ENCODE measurements at regions not wholly inside any gene's neighbourhood (a gene's known extent, or its start where the extent isn't known, plus 50 kb on each side); places are given as distances from the start of the nearest gene placed in this dataset.
"Not testable (repeated sequence)": the region's sequence is repeated elsewhere in the genome, so short reads cannot be mapped to it uniquely, and the experiment has no call there.

DNA sequence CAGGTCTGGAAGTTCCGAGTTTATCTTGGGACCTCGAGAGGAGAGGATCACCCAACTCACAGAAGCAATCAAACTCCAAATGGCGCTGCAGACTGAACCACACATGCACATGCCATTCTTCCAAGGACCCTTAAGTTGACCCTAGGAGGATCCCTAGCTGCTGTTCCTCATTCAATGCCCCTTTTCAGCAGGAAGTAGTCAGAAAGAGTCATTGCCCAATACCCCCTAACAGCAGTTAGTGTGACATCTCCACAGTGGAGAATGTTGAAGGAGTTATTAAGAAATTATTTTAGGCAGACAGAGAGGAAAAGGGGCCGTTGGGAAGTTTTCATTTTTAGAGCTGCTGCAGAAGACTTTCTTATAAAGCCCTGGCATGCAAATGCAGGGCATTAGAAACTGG, 229.9 kb upstream of the DAB2 start:
- Histone ChIP-seq H3K9me3 (replicated peaks; ENCODE audit: insufficient read depth, low read length) (no peaks in the 10 kb centered on the region), H3K79me2 (ENCODE audit: low read length) (no peaks in the 10 kb centered on the region), H3K9me2 (replicated peaks; ENCODE audit: insufficient read depth, low read length) (no peaks in the 10 kb centered on the region), H3K27ac (ENCODE audit: low read length) (no peak overlapping the region), H3K27me3 (replicated peaks; ENCODE audit: insufficient read depth, low read length) (peaks cover 63% of the 10 kb centered on the region), H3K36me3 (replicated peaks; ENCODE audit: insufficient read depth, low read length) (no peaks in the 10 kb centered on the region), H3K4me1 (ENCODE audit: low read length) (peaks cover 10% of the 10 kb centered on the region), H4K20me1 (ENCODE audit: insufficient read depth, low read length) (no peaks in the 10 kb centered on the region), H3F3A (ENCODE audit: insufficient read depth, low read length) (peaks cover 11% of the 10 kb centered on the region; the same call in 1 of the 2 replicates), H3K4me3 (ENCODE audit: low read length) (no peak overlapping the region), H3K9ac (ENCODE audit: low read length) (no peak overlapping the region), H2AFZ (ENCODE audit: low read length) (no peak overlapping the region), H3K4me2 (ENCODE audit: low read depth, low read length) (no peak overlapping the region)
- DNase-seq, result no peak
- TF ChIP-seq EZH2phosphoT487 (IDR thresholded peaks at IDR 0.05; ENCODE audit: low read length), result no peak
- no peak for TF ChIP-seq CTCF (IDR thresholded peaks at IDR 0.05; ENCODE audit: low read length)

- not testable (repeated sequence) for H3K36me3 ChIP-seq (replicated peaks; ENCODE audit: insufficient read depth, low read length); H3K4me2 ChIP-seq (ENCODE audit: low read depth, low read length); H3K79me2 ChIP-seq (ENCODE audit: low read length); H3K9ac ChIP-seq (ENCODE audit: low read length); H3K4me1 ChIP-seq (ENCODE audit: low read length); H3K27ac ChIP-seq (ENCODE audit: low read length); H3F3A ChIP-seq (ENCODE audit: insufficient read depth, low read length); H3K4me3 ChIP-seq (ENCODE audit: low read length); DNase-seq; H4K20me1 ChIP-seq (ENCODE audit: insufficient read depth, low read length); H3K9me2 ChIP-seq (replicated peaks; ENCODE audit: insufficient read depth, low read length); H2AFZ ChIP-seq (ENCODE audit: low read length); H3K9me3 ChIP-seq (replicated peaks; ENCODE audit: insufficient read depth, low read length)
- H3K27me3 ChIP-seq (replicated peaks; ENCODE audit: insufficient read depth, low read length), result peaks cover 46% of the 10 kb centered on the region
Observed at GRCh38 chr5:39652481-39652880, 227.7 kb upstream of the DAB2 start.

- Histone ChIP-seq H3F3A (ENCODE audit: insufficient read depth, low read length) (no peaks in the 10 kb centered on the region), H3K9ac (ENCODE audit: low read length) (no peak overlapping the region), H3K27me3 (replicated peaks; ENCODE audit: insufficient read depth, low read length) (peaks cover 41% of the 10 kb centered on the region), H3K4me1 (ENCODE audit: low read length) (no peaks in the 10 kb centered on the region), H3K9me3 (replicated peaks; ENCODE audit: insufficient read depth, low read length) (no peaks in the 10 kb centered on the region), H4K20me1 (ENCODE audit: insufficient read depth, low read length) (no peaks in the 10 kb centered on the region), H3K36me3 (replicated peaks; ENCODE audit: insufficient read depth, low read length) (no peaks in the 10 kb centered on the region), H3K4me3 (ENCODE audit: low read length) (no peak overlapping the region), H2AFZ (ENCODE audit: low read length) (no peak overlapping the region), H3K79me2 (ENCODE audit: low read length) (no peaks in the 10 kb centered on the region), H3K4me2 (ENCODE audit: low read depth, low read length) (no peak overlapping the region), H3K9me2 (replicated peaks; ENCODE audit: insufficient read depth, low read length) (no peaks in the 10 kb centered on the region), H3K27ac (ENCODE audit: low read length) (no peak overlapping the region)
- no peak for DNase-seq
- TF ChIP-seq CTCF (IDR thresholded peaks at IDR 0.05; ENCODE audit: low read length), result no peak
- TF ChIP-seq EZH2 (optimal IDR thresholded peaks at IDR 0.05; ENCODE audit: low read depth, low read length), result no peak
- TF ChIP-seq EZH2phosphoT487 (IDR thresholded peaks at IDR 0.05; ENCODE audit: low read length), result no peak
Observed at GRCh38 chr5:39652036-39652435, 227.3 kb upstream of the DAB2 start.

GRCh38 chr5:39650008-39650762, 225.4 kb upstream of the DAB2 start:
- no peaks in the 10 kb centered on the region for H4K20me1 ChIP-seq (ENCODE audit: insufficient read depth, low read length)
- no peaks in the 10 kb centered on the region for H3K9me3 ChIP-seq (replicated peaks; ENCODE audit: insufficient read depth, low read length)
- no peaks in the 10 kb centered on the region for H3K9me2 ChIP-seq (replicated peaks; ENCODE audit: insufficient read depth, low read length)
- no peaks in the 10 kb centered on the region for H3F3A ChIP-seq (ENCODE audit: insufficient read depth, low read length)
- no peak overlapping the region for H3K4me2 ChIP-seq (ENCODE audit: low read depth, low read length)
- no peaks in the 10 kb centered on the region for H3K4me1 ChIP-seq (ENCODE audit: low read length)
- no peak overlapping the region for H2AFZ ChIP-seq (ENCODE audit: low read length)
- no peak overlapping the region for H3K4me3 ChIP-seq (ENCODE audit: low read length)
- H3K27me3 ChIP-seq (replicated peaks; ENCODE audit: insufficient read depth, low read length), result peaks cover 23% of the 10 kb centered on the region
- no peaks in the 10 kb centered on the region for H3K36me3 ChIP-seq (replicated peaks; ENCODE audit: insufficient read depth, low read length)
- no peak overlapping the region for H3K27ac ChIP-seq (ENCODE audit: low read length)
- no peaks in the 10 kb centered on the region for H3K79me2 ChIP-seq (ENCODE audit: low read length)
- no peak overlapping the region for H3K9ac ChIP-seq (ENCODE audit: low read length)
- DNase-seq, result no peak
- TF ChIP-seq EZH2phosphoT487 (IDR thresholded peaks at IDR 0.05; ENCODE audit: low read length) (no peak), CTCF (IDR thresholded peaks at IDR 0.05; ENCODE audit: low read length) (no peak), EZH2 (optimal IDR thresholded peaks at IDR 0.05; ENCODE audit: low read depth, low read length) (no peak)

All from MM.1S (cell line).